ENCODE measurements at regions not wholly inside any gene's neighbourhood (a gene's known extent, or its start where the extent isn't known, plus 50 kb on each side); places are given as distances from the start of the nearest gene placed in this dataset.

DNA sequence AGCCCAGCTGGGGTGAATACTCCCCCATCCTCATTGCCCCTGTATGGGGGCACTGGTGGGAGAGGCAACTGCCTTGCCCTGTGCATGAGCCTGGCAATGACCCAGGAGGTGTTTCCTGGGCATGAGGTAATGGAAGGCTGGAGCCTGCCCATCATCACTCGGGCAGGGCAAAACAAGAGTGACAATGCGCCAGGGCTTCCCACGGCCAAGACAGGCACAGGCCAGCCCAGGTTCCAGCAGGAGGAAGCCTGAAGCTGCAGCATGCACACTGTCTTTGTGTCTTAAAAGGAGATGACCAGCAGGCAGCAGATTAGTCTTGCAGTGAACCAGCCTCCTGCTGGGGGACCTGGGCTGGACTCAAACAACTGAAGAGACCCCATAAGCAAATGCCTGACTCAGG, 92.2 kb upstream of the SMIM23 start:
- H3K4me3 Mint-ChIP-seq (ENCODE audit: unreplicated experiment): no peak overlapping the region
- no peaks in the 10 kb centered on the region for H3K36me3 Mint-ChIP-seq (ENCODE audit: low read depth)
- peaks cover 11% of the 10 kb centered on the region for H3K27me3 Mint-ChIP-seq (ENCODE audit: low read depth)
- TF ChIP-seq, protein P1, sequence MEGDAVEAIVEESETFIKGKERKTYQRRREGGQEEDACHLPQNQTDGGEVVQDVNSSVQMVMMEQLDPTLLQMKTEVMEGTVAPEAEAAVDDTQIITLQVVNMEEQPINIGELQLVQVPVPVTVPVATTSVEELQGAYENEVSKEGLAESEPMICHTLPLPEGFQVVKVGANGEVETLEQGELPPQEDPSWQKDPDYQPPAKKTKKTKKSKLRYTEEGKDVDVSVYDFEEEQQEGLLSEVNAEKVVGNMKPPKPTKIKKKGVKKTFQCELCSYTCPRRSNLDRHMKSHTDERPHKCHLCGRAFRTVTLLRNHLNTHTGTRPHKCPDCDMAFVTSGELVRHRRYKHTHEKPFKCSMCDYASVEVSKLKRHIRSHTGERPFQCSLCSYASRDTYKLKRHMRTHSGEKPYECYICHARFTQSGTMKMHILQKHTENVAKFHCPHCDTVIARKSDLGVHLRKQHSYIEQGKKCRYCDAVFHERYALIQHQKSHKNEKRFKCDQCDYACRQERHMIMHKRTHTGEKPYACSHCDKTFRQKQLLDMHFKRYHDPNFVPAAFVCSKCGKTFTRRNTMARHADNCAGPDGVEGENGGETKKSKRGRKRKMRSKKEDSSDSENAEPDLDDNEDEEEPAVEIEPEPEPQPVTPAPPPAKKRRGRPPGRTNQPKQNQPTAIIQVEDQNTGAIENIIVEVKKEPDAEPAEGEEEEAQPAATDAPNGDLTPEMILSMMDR (IDR thresholded peaks at IDR 0.05): no peak
- DNase-seq (ENCODE audit: low spot score): no peak
- H3K27ac Mint-ChIP-seq (ENCODE audit: unreplicated experiment): no peak overlapping the region
- H3K9me3 Mint-ChIP-seq (ENCODE audit: low read depth): no peaks in the 10 kb centered on the region
- H3K4me1 Mint-ChIP-seq (ENCODE audit: low read depth): no peaks in the 10 kb centered on the region

- TF ChIP-seq, protein P1 (IDR thresholded peaks at IDR 0.05): no peak
- peaks cover 11% of the 10 kb centered on the region for H3K27me3 Mint-ChIP-seq (ENCODE audit: low read depth)
- H3K9me3 Mint-ChIP-seq (ENCODE audit: low read depth): no peaks in the 10 kb centered on the region
- no peak for DNase-seq (ENCODE audit: low spot score)
- H3K4me1 Mint-ChIP-seq (ENCODE audit: low read depth): peaks cover 5% of the 10 kb centered on the region
- no peaks in the 10 kb centered on the region for H3K36me3 Mint-ChIP-seq (ENCODE audit: low read depth)
- no peak overlapping the region for H3K27ac Mint-ChIP-seq (ENCODE audit: unreplicated experiment)
- H3K4me3 Mint-ChIP-seq (ENCODE audit: unreplicated experiment): no peak overlapping the region
Measured at GRCh38 chr5:171695804-171696203, 89.8 kb upstream of the SMIM23 start.

GRCh38 chr5:171697221-171698102, 88.2 kb upstream of the SMIM23 start:
- H3K9me3 Mint-ChIP-seq (ENCODE audit: low read depth): no peaks in the 10 kb centered on the region
- no peak overlapping the region for H3K4me3 Mint-ChIP-seq (ENCODE audit: unreplicated experiment)
- H3K27me3 Mint-ChIP-seq (ENCODE audit: low read depth): peaks cover 17% of the 10 kb centered on the region
- TF ChIP-seq, protein P1 (IDR thresholded peaks at IDR 0.05): no peak
- H3K4me1 Mint-ChIP-seq (ENCODE audit: low read depth): peaks cover 5% of the 10 kb centered on the region
- H3K27ac Mint-ChIP-seq (ENCODE audit: unreplicated experiment): no peak overlapping the region
- DNase-seq (ENCODE audit: low spot score): no peak
- no peaks in the 10 kb centered on the region for H3K36me3 Mint-ChIP-seq (ENCODE audit: low read depth)

GRCh38 chr5:171700318-171700912, 85.2 kb upstream of the SMIM23 start:
- H3K27me3 Mint-ChIP-seq (ENCODE audit: low read depth): peaks cover 17% of the 10 kb centered on the region
- H3K4me3 Mint-ChIP-seq (ENCODE audit: unreplicated experiment): no peak overlapping the region
- H3K9me3 Mint-ChIP-seq (ENCODE audit: low read depth): no peaks in the 10 kb centered on the region
- no peak overlapping the region for H3K27ac Mint-ChIP-seq (ENCODE audit: unreplicated experiment)
- H3K4me1 Mint-ChIP-seq (ENCODE audit: low read depth): peaks cover 5% of the 10 kb centered on the region
- TF ChIP-seq, protein P1 (IDR thresholded peaks at IDR 0.05): no peak
- H3K36me3 Mint-ChIP-seq (ENCODE audit: low read depth): no peaks in the 10 kb centered on the region
- no peak for DNase-seq (ENCODE audit: low spot score)

- Mint-ChIP-seq H3K9me3 (ENCODE audit: low read depth) (no peaks in the 10 kb centered on the region), H3K36me3 (ENCODE audit: low read depth) (no peaks in the 10 kb centered on the region), H3K27ac (ENCODE audit: unreplicated experiment) (no peak overlapping the region), H3K27me3 (ENCODE audit: low read depth) (peaks cover 19% of the 10 kb centered on the region), H3K4me3 (ENCODE audit: unreplicated experiment) (no peak overlapping the region), H3K4me1 (ENCODE audit: low read depth) (peaks cover 5% of the 10 kb centered on the region)
- TF ChIP-seq, protein P1 (IDR thresholded peaks at IDR 0.05): no peak
- no peak for DNase-seq (ENCODE audit: low spot score)
Measured at GRCh38 chr5:171701100-171701541, 84.5 kb upstream of the SMIM23 start.
